ENCODE measurements at regions not wholly inside any gene's neighbourhood (a gene's known extent, or its start where the extent isn't known, plus 50 kb on each side); places are given as distances from the start of the nearest gene placed in this dataset.

DNA sequence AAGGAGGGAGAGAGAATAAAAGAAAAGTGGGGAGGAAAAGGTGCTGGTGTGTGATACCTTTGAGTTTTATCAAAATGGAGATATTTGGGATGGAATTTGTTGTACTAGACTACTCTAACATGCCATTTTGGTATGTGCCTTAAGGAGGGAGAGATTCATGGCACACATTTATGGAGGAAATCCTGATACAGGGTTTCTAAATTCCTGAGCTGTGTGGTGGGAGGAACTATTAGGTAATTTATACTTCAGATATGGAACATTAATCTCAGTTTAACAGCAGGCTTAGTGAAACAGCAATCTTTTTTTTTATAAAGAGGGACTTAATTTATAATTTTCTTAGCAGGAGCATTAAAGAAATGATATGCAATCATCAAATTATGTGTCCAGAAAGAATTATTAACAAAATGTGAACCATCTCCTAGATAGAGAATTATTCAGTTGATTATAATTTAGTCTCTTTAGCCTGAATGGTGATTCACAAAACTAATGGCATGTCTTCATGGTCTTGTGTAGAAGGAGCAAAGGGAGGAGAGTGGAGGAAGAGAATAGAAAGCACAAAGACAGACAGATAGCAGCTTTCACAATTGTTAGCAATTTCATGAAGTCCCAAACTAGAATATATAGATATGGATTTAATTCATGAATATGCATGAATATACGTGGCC lies 301.6 kb downstream of the HLX start:
- no peak for FAIRE-seq
- Mint-ChIP-seq H3K36me3 (ENCODE audit: low read depth, unreplicated experiment) (no peaks in the 10 kb centered on the region), H3K4me1 (ENCODE audit: low read depth, unreplicated experiment) (no peaks in the 10 kb centered on the region), H3K27me3 (ENCODE audit: low read depth, unreplicated experiment) (peaks cover 6% of the 10 kb centered on the region), H3K9me3 (ENCODE audit: unreplicated experiment) (peaks cover 2% of the 10 kb centered on the region), H3K4me3 (ENCODE audit: unreplicated experiment) (no peak overlapping the region), H3K27ac (ENCODE audit: unreplicated experiment) (no peak overlapping the region)
- H3K4me2 ChIP-seq (ENCODE audit: low read length): no peak overlapping the region
- no peaks in the 10 kb centered on the region for H3K36me3 ChIP-seq (ENCODE audit: insufficient read depth, low read length)
- H2AFZ ChIP-seq (ENCODE audit: low read depth, low read length): no peak overlapping the region
- H3K4me3 ChIP-seq (ENCODE audit: insufficient read depth, low read depth, low read length): no peak overlapping the region
- no peak overlapping the region for H3K27ac ChIP-seq (ENCODE audit: low read depth, low read length)
- TF ChIP-seq, protein P1, sequence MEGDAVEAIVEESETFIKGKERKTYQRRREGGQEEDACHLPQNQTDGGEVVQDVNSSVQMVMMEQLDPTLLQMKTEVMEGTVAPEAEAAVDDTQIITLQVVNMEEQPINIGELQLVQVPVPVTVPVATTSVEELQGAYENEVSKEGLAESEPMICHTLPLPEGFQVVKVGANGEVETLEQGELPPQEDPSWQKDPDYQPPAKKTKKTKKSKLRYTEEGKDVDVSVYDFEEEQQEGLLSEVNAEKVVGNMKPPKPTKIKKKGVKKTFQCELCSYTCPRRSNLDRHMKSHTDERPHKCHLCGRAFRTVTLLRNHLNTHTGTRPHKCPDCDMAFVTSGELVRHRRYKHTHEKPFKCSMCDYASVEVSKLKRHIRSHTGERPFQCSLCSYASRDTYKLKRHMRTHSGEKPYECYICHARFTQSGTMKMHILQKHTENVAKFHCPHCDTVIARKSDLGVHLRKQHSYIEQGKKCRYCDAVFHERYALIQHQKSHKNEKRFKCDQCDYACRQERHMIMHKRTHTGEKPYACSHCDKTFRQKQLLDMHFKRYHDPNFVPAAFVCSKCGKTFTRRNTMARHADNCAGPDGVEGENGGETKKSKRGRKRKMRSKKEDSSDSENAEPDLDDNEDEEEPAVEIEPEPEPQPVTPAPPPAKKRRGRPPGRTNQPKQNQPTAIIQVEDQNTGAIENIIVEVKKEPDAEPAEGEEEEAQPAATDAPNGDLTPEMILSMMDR (IDR thresholded peaks at IDR 0.05; ENCODE audit: insufficient read depth, low read depth, low read length): no peak
- TF ChIP-seq EZH2 (IDR thresholded peaks at IDR 0.05; ENCODE audit: insufficient read depth, low read length): no peak
- no peaks in the 10 kb centered on the region for H3K4me1 ChIP-seq (ENCODE audit: insufficient read depth, low read length)
- H3K9ac ChIP-seq (ENCODE audit: low read length): no peak overlapping the region
- no peaks in the 10 kb centered on the region for H4K20me1 ChIP-seq (ENCODE audit: insufficient read depth, low read length)
- no peaks in the 10 kb centered on the region for H3K79me2 ChIP-seq (ENCODE audit: insufficient read depth, low read length)
- no peaks in the 10 kb centered on the region for H3K9me3 ChIP-seq (ENCODE audit: insufficient read depth, low read depth, low read length)
- no peaks in the 10 kb centered on the region for H3K27me3 ChIP-seq (ENCODE audit: insufficient read depth, low read length)
- DNase-seq (ENCODE audit: low read depth): no peak

DNA sequence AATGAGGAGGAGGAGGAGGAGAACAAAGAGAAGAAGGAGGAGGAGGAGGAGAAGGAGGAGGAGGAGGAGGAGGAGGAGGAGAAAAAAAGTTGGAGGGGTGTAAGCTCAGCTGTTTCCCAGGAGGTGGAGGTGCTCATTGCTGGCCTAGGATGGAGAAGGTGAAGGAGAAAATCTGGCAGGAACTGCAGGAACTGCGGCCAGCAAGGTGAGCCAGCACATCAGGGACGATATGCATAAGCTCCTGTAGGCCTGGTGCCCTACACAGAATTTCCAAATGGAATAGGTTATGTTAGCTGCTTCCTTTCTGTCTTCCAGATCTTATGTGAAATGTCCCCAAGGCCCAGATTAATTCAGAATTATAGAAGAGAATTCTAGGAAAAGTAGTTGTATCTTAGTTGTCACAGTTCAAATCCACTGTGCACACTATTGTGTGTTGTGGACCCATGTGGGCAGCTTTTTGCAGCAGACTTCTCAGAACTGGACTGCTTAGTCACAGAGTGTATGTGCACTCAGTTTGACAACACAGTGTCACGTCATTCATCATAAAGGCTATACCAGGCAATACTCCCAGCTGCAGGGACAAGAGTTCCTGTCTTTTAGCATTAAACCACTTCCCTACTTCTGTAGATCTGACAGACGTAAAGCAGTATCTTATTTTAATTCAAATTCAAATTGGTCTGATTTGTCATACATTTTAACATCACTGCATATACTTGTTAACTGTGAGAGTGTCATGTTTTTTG lies 303.7 kb downstream of the HLX start:
- no peak for TF ChIP-seq EZH2 (IDR thresholded peaks at IDR 0.05; ENCODE audit: insufficient read depth, low read length)
- Histone ChIP-seq H3K4me3 (ENCODE audit: insufficient read depth, low read depth, low read length) (no peak overlapping the region), H3K9me3 (ENCODE audit: insufficient read depth, low read depth, low read length) (no peaks in the 10 kb centered on the region), H3K36me3 (ENCODE audit: insufficient read depth, low read length) (no peaks in the 10 kb centered on the region), H3K4me2 (ENCODE audit: low read length) (no peak overlapping the region), H3K27me3 (ENCODE audit: insufficient read depth, low read length) (no peaks in the 10 kb centered on the region), H4K20me1 (ENCODE audit: insufficient read depth, low read length) (no peaks in the 10 kb centered on the region), H2AFZ (ENCODE audit: low read depth, low read length) (no peak overlapping the region), H3K9ac (ENCODE audit: low read length) (no peak overlapping the region), H3K27ac (ENCODE audit: low read depth, low read length) (no peak overlapping the region), H3K4me1 (ENCODE audit: insufficient read depth, low read length) (no peaks in the 10 kb centered on the region), H3K79me2 (ENCODE audit: insufficient read depth, low read length) (no peaks in the 10 kb centered on the region)
- H3K9me3 Mint-ChIP-seq (ENCODE audit: unreplicated experiment): peaks cover 4% of the 10 kb centered on the region
- no peaks in the 10 kb centered on the region for H3K36me3 Mint-ChIP-seq (ENCODE audit: low read depth, unreplicated experiment)
- H3K4me1 Mint-ChIP-seq (ENCODE audit: low read depth, unreplicated experiment): no peaks in the 10 kb centered on the region
- H3K4me3 Mint-ChIP-seq (ENCODE audit: unreplicated experiment): no peak overlapping the region
- FAIRE-seq: no peak
- no peak overlapping the region for H3K27ac Mint-ChIP-seq (ENCODE audit: unreplicated experiment)
- no peak for DNase-seq (ENCODE audit: low read depth)
- H3K27me3 Mint-ChIP-seq (ENCODE audit: low read depth, unreplicated experiment): peaks cover 6% of the 10 kb centered on the region

DNA sequence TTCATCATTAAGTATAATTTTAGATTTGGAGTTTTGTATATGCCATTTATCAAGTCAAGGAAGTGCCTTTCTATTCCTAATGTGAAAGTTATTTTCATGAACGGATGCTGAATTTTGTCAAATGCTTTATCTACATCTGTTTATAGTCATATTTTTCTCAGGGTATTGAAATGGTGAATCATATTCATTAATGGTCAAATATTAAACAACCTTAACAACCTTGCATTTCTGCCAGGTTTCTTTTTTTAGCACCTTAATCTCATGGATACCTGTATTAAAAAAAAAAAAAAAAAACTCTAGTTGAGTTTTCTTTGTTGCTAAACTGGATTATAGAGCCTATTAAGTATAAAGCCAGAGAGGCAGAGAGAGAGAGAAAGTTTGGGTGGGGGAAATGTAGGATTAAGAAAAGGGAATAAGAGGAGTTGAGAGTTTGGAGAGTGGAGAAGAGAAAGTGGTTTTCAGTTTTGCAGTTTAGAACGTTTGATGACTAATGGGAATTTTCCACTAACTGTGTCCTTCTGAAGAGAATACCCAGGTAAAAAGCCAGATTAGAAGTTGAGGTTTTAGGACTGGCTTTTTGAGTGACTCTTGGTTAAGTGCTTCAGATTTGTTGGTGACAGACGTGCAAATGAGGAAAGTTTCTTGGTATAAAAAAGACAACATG lies 305.0 kb downstream of the HLX start:
- Histone ChIP-seq H3K4me3 (ENCODE audit: insufficient read depth, low read depth, low read length) (no peak overlapping the region), H3K4me1 (ENCODE audit: insufficient read depth, low read length) (no peaks in the 10 kb centered on the region), H3K9ac (ENCODE audit: low read length) (no peak overlapping the region), H3K9me3 (ENCODE audit: insufficient read depth, low read depth, low read length) (no peaks in the 10 kb centered on the region), H3K27me3 (ENCODE audit: insufficient read depth, low read length) (no peaks in the 10 kb centered on the region), H3K36me3 (ENCODE audit: insufficient read depth, low read length) (no peaks in the 10 kb centered on the region), H3K79me2 (ENCODE audit: insufficient read depth, low read length) (no peaks in the 10 kb centered on the region), H3K4me2 (ENCODE audit: low read length) (no peak overlapping the region), H3K27ac (ENCODE audit: low read depth, low read length) (no peak overlapping the region), H4K20me1 (ENCODE audit: insufficient read depth, low read length) (no peaks in the 10 kb centered on the region), H2AFZ (ENCODE audit: low read depth, low read length) (no peak overlapping the region)
- no peak for TF ChIP-seq EZH2 (IDR thresholded peaks at IDR 0.05; ENCODE audit: insufficient read depth, low read length)
- TF ChIP-seq, protein P1 (IDR thresholded peaks at IDR 0.05; ENCODE audit: insufficient read depth, low read depth, low read length): no peak
- Mint-ChIP-seq H3K4me1 (ENCODE audit: low read depth, unreplicated experiment) (no peaks in the 10 kb centered on the region), H3K36me3 (ENCODE audit: low read depth, unreplicated experiment) (no peaks in the 10 kb centered on the region), H3K27me3 (ENCODE audit: low read depth, unreplicated experiment) (peaks cover 6% of the 10 kb centered on the region), H3K9me3 (ENCODE audit: unreplicated experiment) (peaks cover 4% of the 10 kb centered on the region), H3K4me3 (ENCODE audit: unreplicated experiment) (no peak overlapping the region), H3K27ac (ENCODE audit: unreplicated experiment) (peak overlapping the region; percentile 23)
- DNase-seq (ENCODE audit: low read depth) (no peak), FAIRE-seq (no peak)

Data from astrocyte (in vitro differentiated cells and primary cell).